WTC11 (cell line): ENCODE measurements at regions not wholly inside any gene's neighbourhood (a gene's known extent, or its start where the extent isn't known, plus 50 kb on each side); places are given as distances from the start of the nearest gene placed in this dataset.
"Not testable (repeated sequence)": the region's sequence is repeated elsewhere in the genome, so short reads cannot be mapped to it uniquely, and the experiment has no call there.

ENCODE experiments used
- ATAC-seq: fragments of 200-7000 bp; cut with Tn5 transposase; 2 replicates; pipeline ENCODE4 v1.10.0; 2021; ENCODE audit warnings: mild to moderate bottlenecking, moderate library complexity
- CTCF ChIA-PET: fragments of 300-600 bp; sonication (Branson Sonifier 250); formaldehyde crosslinking; loops from one replicate; lab custom pipeline; 2021; ENCODE audit warnings: antibody characterized with exemption; lab: Charles Lee
- POLR2A ChIA-PET: fragments of 350-600 bp; sonication (Branson Sonifier 250); formaldehyde crosslinking; loops from one replicate; lab custom pipeline; 2021; ENCODE audit warnings: antibody characterized with exemption; lab: Charles Lee
- DNase-seq: peaks from one replicate; pipeline ENCODE4 v3.0.0; 2021; ENCODE audit warnings: low spot score
- H3K27ac Mint-ChIP-seq: 2 replicates; pipeline ENCODE4 v1.8.0; 2021; ENCODE audit warnings: mixed read lengths
- H3K27me3 Mint-ChIP-seq: 2 replicates; pipeline ENCODE4 v1.8.0; 2021; ENCODE audit warnings: low read depth, mild to moderate bottlenecking, moderate library complexity, mixed read lengths
- H3K36me3 Mint-ChIP-seq: 2 replicates; pipeline ENCODE4 v1.8.0; 2021; ENCODE audit warnings: mixed read lengths
- H3K4me1 Mint-ChIP-seq: 2 replicates; pipeline ENCODE4 v1.8.0; 2022; ENCODE audit warnings: mixed read lengths
- H3K4me3 Mint-ChIP-seq: 2 replicates; pipeline ENCODE4 v1.8.0; 2021; ENCODE audit warnings: mild to moderate bottlenecking, moderate library complexity, mixed read lengths
- H3K9me3 Mint-ChIP-seq: 2 replicates; pipeline ENCODE4 v1.8.0; 2021; ENCODE audit warnings: mixed read lengths
- ARID4B ChIP-seq: sonication (generic); formaldehyde crosslinking; IDR thresholded peaks from 2 replicates; pipeline ENCODE4 v1.8.0; 2023; ENCODE audit warnings: missing genetic modification reagents, mild to moderate bottlenecking, borderline replicate concordance
- ATF3 ChIP-seq: sonication (generic); formaldehyde crosslinking; conservative IDR thresholded peaks from 2 replicates; pipeline ENCODE4 v1.8.1; 2022; ENCODE audit warnings: mild to moderate bottlenecking, missing genetic modification reagents
- CBFB ChIP-seq: sonication (generic); formaldehyde crosslinking; IDR thresholded peaks from 2 replicates; pipeline ENCODE4 v1.8.1; 2022; ENCODE audit warnings: mild to moderate bottlenecking, low read depth, missing genetic modification reagents
- E2F4 ChIP-seq: sonication (generic); formaldehyde crosslinking; IDR thresholded peaks from 2 replicates; pipeline ENCODE4 v1.8.1; 2022; ENCODE audit warnings: low read depth, mild to moderate bottlenecking, moderate library complexity, missing genetic modification reagents, borderline replicate concordance
- ETV6 ChIP-seq: sonication (generic); formaldehyde crosslinking; IDR thresholded peaks from 2 replicates; pipeline ENCODE4 v1.8.1; 2022; ENCODE audit warnings: mild to moderate bottlenecking, missing genetic modification reagents
- JAZF1 ChIP-seq: fragments of 250-450 bp; sonication (Bioruptor Pico); IDR thresholded peaks from 2 replicates; pipeline ENCODE4 v1.9.0; 2021; ENCODE audit warnings: moderate library complexity, mild to moderate bottlenecking, inconsistent platforms
- KAT7 ChIP-seq: sonication (generic); formaldehyde crosslinking; IDR thresholded peaks from 2 replicates; pipeline ENCODE4 v1.8.1; 2023; ENCODE audit warnings: missing genetic modification reagents, mild to moderate bottlenecking, borderline replicate concordance
- MAX ChIP-seq: sonication (generic); formaldehyde crosslinking; IDR thresholded peaks from 2 replicates; pipeline ENCODE4 v1.8.0; 2022; ENCODE audit warnings: mild to moderate bottlenecking, missing genetic modification reagents
- MXD4 ChIP-seq: fragments of 250-450 bp; sonication (Bioruptor Pico); IDR thresholded peaks from 2 replicates; pipeline ENCODE4 v1.8.0; 2021; ENCODE audit warnings: mild to moderate bottlenecking, moderate library complexity, borderline replicate concordance
- NR3C1 ChIP-seq: sonication (generic); formaldehyde crosslinking; conservative IDR thresholded peaks from 2 replicates; pipeline ENCODE4 v1.8.1; 2023; ENCODE audit warnings: low read depth, mild to moderate bottlenecking, missing genetic modification reagents
- OVOL2 ChIP-seq: fragments of 250-450 bp; sonication (Bioruptor Pico); IDR thresholded peaks from 2 replicates; pipeline ENCODE4 v1.9.0; 2021; ENCODE audit warnings: mild to moderate bottlenecking, borderline replicate concordance
- PRRX2 ChIP-seq: fragments of 250-450 bp; sonication (Bioruptor Pico); IDR thresholded peaks from 2 replicates; pipeline ENCODE4 v1.8.0; 2021; ENCODE audit warnings: mild to moderate bottlenecking
- SOX15 ChIP-seq: fragments of 250-450 bp; sonication (Bioruptor Pico); IDR thresholded peaks from 2 replicates; pipeline ENCODE4 v1.9.0; 2021; ENCODE audit warnings: mild to moderate bottlenecking
- SP1 ChIP-seq: sonication (generic); formaldehyde crosslinking; conservative IDR thresholded peaks from 2 replicates; pipeline ENCODE4 v1.8.1; 2022; ENCODE audit warnings: missing genetic modification reagents
- USF1 ChIP-seq: sonication (generic); formaldehyde crosslinking; IDR thresholded peaks from 2 replicates; pipeline ENCODE4 v1.8.0; 2022; ENCODE audit warnings: mild to moderate bottlenecking, missing genetic modification reagents
- USF2 ChIP-seq: sonication (generic); formaldehyde crosslinking; IDR thresholded peaks from 2 replicates; pipeline ENCODE4 v1.8.1; 2023; ENCODE audit warnings: mild to moderate bottlenecking, missing genetic modification reagents, moderate library complexity
- ZBTB43 ChIP-seq: sonication (generic); formaldehyde crosslinking; IDR thresholded peaks from 2 replicates; pipeline ENCODE4 v1.8.1; 2023; ENCODE audit warnings: mild to moderate bottlenecking, missing genetic modification reagents
- ZNF219 ChIP-seq: sonication (generic); formaldehyde crosslinking; IDR thresholded peaks from 2 replicates; pipeline ENCODE4 v1.8.0; 2023; ENCODE audit warnings: missing genetic modification reagents, mild to moderate bottlenecking, borderline replicate concordance
- ZNF232 ChIP-seq: sonication (generic); formaldehyde crosslinking; IDR thresholded peaks from 2 replicates; pipeline ENCODE4 v1.8.0; 2022; ENCODE audit warnings: mild to moderate bottlenecking, missing genetic modification reagents
- ZNF317 ChIP-seq: sonication (generic); formaldehyde crosslinking; IDR thresholded peaks from 2 replicates; pipeline ENCODE4 v1.8.1; 2023; ENCODE audit warnings: low read depth, mild to moderate bottlenecking, moderate library complexity, missing genetic modification reagents, borderline replicate concordance
- ZNF671 ChIP-seq: fragments of 250-450 bp; sonication (Bioruptor Pico); IDR thresholded peaks from 2 replicates; pipeline ENCODE4 v1.8.0; 2021; ENCODE audit warnings: mild to moderate bottlenecking

- POLR2A ChIA-PET: no interaction called here
- TF ChIP-seq ZNF671 (no peak), KAT7 (no peak), JAZF1 (CRISPR knock-in tag) (no peak)
- Mint-ChIP-seq H3K27ac (no peak overlapping the region), H3K9me3 (peaks cover 9% of the 10 kb centered on the region; the same call in 1 of the 2 replicates), H3K36me3 (no peaks in the 10 kb centered on the region), H3K4me3 (no peak overlapping the region), H3K4me1 (peaks cover 3% of the 10 kb centered on the region; the same call in 1 of the 2 replicates), H3K27me3 (no peaks in the 10 kb centered on the region)
- DNase-seq (no peak), ATAC-seq (no peak)
- CTCF ChIA-PET: interaction anchor here (0.7 kb wide), 1 partner anchor 151 kb away, joined by 3 read pairs; no protein-coding TSS in a partner anchor
Measured at GRCh38 chr3:25184641-25185250, 243.3 kb upstream of the RARB start.

GRCh38 chr3:25191673-25192072 is 236.4 kb upstream of the RARB start:
- ChIA-PET CTCF (no interaction called here), POLR2A (no interaction called here)
- Mint-ChIP-seq H3K27me3 (no peaks in the 10 kb centered on the region), H3K4me3 (no peak overlapping the region), H3K27ac (no peak overlapping the region), H3K4me1 (peaks cover 10% of the 10 kb centered on the region), H3K36me3 (peaks cover 2% of the 10 kb centered on the region; the same call in 1 of the 2 replicates), H3K9me3 (peaks cover 6% of the 10 kb centered on the region)
- no peak for TF ChIP-seq USF1
- no peak for TF ChIP-seq MAX (CRISPR knock-in tag)
- TF ChIP-seq PRRX2: no peak
- TF ChIP-seq MXD4 (CRISPR knock-in tag): no peak
- TF ChIP-seq SP1 (CRISPR knock-in tag): no peak
- no peak for TF ChIP-seq SOX15 (CRISPR knock-in tag)
- no peak for TF ChIP-seq NR3C1 (CRISPR knock-in tag)
- no peak for TF ChIP-seq ZNF232
- no peak for TF ChIP-seq CBFB
- TF ChIP-seq ATF3 (CRISPR knock-in tag): no peak
- no peak for TF ChIP-seq ZNF317 (CRISPR knock-in tag)
- TF ChIP-seq ZNF671: no peak
- no peak for TF ChIP-seq ZNF219 (CRISPR knock-in tag)
- no peak for TF ChIP-seq E2F4 (CRISPR knock-in tag)
- no peak for TF ChIP-seq ZBTB43 (CRISPR knock-in tag)
- TF ChIP-seq ETV6 (CRISPR knock-in tag): no peak
- no peak for TF ChIP-seq OVOL2 (CRISPR knock-in tag)
- TF ChIP-seq USF2 (CRISPR knock-in tag): no peak
- no peak for TF ChIP-seq ARID4B
- no peak for DNase-seq
- no peak for ATAC-seq

- not testable (repeated sequence) for H3K27ac Mint-ChIP-seq
Measured at GRCh38 chr3:25199567-25199966, 228.5 kb upstream of the RARB start.

More at GRCh38 chr3:25199567-25199966, 228.5 kb upstream of the RARB start:
- H3K4me1 Mint-ChIP-seq, POLR2A ChIA-PET, H3K4me3 Mint-ChIP-seq, H3K27me3 Mint-ChIP-seq, ATAC-seq, DNase-seq, CTCF ChIA-PET: not testable (repeated sequence)
- peaks cover 48% of the 10 kb centered on the region for H3K9me3 Mint-ChIP-seq
- peaks cover 27% of the 10 kb centered on the region for H3K36me3 Mint-ChIP-seq
